Hepatocyte (in vitro differentiated cells): ENCODE measurements at regions not wholly inside any gene's neighbourhood (a gene's known extent, or its start where the extent isn't known, plus 50 kb on each side); places are given as distances from the start of the nearest gene placed in this dataset.

Experiments
- EZH2 ChIP-seq: fragments of 200-600 bp; sonication (generic); IDR thresholded peaks from 2 replicates; pipeline ENCODE4 v1.6.1; 2016; ENCODE audit warnings: antibody characterized with exemption, mild to moderate bottlenecking, borderline replicate concordance
- EZH2phosphoT487 ChIP-seq: fragments of 200-600 bp; sonication (generic); IDR thresholded peaks from one replicate; pipeline ENCODE4 v1.6.1; 2018; ENCODE audit warnings: antibody characterized with exemption, mild to moderate bottlenecking, low read depth, moderate library complexity; ENCODE audit not compliant: unreplicated experiment, severe bottlenecking
- TF ChIP-seq, protein P1 (sequence below): fragments of 200-600 bp; sonication (generic); IDR thresholded peaks from 2 replicates; pipeline ENCODE4 v1.5.1; 2016; ENCODE audit warnings: antibody characterized with exemption, mild to moderate bottlenecking; ENCODE audit not compliant: poor library complexity

DNA sequence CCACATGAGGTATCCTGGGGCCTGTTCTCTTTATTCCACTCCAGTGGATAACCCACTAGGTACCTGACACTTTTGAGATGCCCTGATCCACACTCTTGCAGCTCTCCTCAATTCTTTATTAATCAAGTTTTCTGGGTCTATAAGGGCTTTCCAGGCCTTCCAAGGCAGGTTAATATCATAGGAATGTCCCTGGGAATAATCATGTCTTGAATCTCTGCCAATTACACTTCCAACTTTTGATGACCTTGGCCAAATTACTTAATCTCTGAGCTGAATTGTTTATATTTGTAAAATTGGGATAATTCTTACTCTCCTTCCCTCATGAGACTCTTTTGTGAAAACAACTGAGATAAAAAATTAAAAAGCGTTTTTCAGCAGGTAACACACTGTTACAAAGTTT is 881.7 kb downstream of the MCTP2 start:
- TF ChIP-seq, protein P1, sequence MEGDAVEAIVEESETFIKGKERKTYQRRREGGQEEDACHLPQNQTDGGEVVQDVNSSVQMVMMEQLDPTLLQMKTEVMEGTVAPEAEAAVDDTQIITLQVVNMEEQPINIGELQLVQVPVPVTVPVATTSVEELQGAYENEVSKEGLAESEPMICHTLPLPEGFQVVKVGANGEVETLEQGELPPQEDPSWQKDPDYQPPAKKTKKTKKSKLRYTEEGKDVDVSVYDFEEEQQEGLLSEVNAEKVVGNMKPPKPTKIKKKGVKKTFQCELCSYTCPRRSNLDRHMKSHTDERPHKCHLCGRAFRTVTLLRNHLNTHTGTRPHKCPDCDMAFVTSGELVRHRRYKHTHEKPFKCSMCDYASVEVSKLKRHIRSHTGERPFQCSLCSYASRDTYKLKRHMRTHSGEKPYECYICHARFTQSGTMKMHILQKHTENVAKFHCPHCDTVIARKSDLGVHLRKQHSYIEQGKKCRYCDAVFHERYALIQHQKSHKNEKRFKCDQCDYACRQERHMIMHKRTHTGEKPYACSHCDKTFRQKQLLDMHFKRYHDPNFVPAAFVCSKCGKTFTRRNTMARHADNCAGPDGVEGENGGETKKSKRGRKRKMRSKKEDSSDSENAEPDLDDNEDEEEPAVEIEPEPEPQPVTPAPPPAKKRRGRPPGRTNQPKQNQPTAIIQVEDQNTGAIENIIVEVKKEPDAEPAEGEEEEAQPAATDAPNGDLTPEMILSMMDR: no peak
- TF ChIP-seq EZH2 (no peak), EZH2phosphoT487 (no peak)
